GM23338 (cell line): ENCODE measurements at regions not wholly inside any gene's neighbourhood (a gene's known extent, or its start where the extent isn't known, plus 50 kb on each side); places are given as distances from the start of the nearest gene placed in this dataset.

Source experiments
- ATAC-seq: fragments of 200-7000 bp; cut with Tn5 transposase; 3 replicates; pipeline ENCODE4 v1.9.1; 2020
- DNase-seq: peaks from one replicate; pipeline ENCODE4 v3.0.0-alpha.2; 2015; ENCODE audit warnings: low spot score
- H2AFZ ChIP-seq: fragments of 200-600 bp; sonication (generic); 2 replicates; pipeline ENCODE4 v1.8.0; 2016; ENCODE audit warnings: antibody characterized with exemption, mild to moderate bottlenecking, moderate library complexity
- H3F3A ChIP-seq: fragments of 200-600 bp; sonication (generic); replicated peaks from 2 replicates; pipeline ENCODE4 v1.8.0; 2017; ENCODE audit warnings: antibody characterized with exemption, mixed run types, low read depth
- H3K27ac ChIP-seq: fragments of 200-600 bp; sonication (generic); 2 replicates; pipeline ENCODE4 v1.6.1; 2016; ENCODE audit warnings: low read depth
- H3K27me3 ChIP-seq: fragments of 200-600 bp; sonication (generic); 2 replicates; pipeline ENCODE4 v1.8.0; 2016; ENCODE audit warnings: mild to moderate bottlenecking, mixed run types, moderate library complexity; ENCODE audit not compliant: insufficient read depth
- H3K36me3 ChIP-seq: fragments of 200-600 bp; sonication (generic); 2 replicates; pipeline ENCODE4 v1.8.0; 2016; ENCODE audit warnings: mild to moderate bottlenecking; ENCODE audit not compliant: insufficient read depth
- H3K4me1 ChIP-seq: fragments of 200-600 bp; sonication (generic); 2 replicates; pipeline ENCODE4 v1.8.0; 2016; ENCODE audit warnings: mild to moderate bottlenecking, moderate library complexity; ENCODE audit not compliant: insufficient read depth
- H3K4me2 ChIP-seq: fragments of 200-600 bp; sonication (generic); 2 replicates; pipeline ENCODE4 v1.7.1; 2017; ENCODE audit warnings: mixed run types
- H3K4me3 ChIP-seq: fragments of 200-600 bp; sonication (generic); 2 replicates; pipeline ENCODE4 v1.6.1; 2016; ENCODE audit warnings: mixed run types
- H3K79me2 ChIP-seq: fragments of 200-600 bp; sonication (generic); replicated peaks from 2 replicates; pipeline ENCODE4 v1.8.0; 2017; ENCODE audit warnings: mild to moderate bottlenecking; ENCODE audit not compliant: insufficient read depth
- H3K9me2 ChIP-seq: fragments of 200-600 bp; sonication (generic); 2 replicates; pipeline ENCODE4 v1.8.0; 2017; ENCODE audit not compliant: insufficient read depth
- H4K20me1 ChIP-seq: fragments of 200-600 bp; sonication (generic); replicated peaks from 2 replicates; pipeline ENCODE4 v1.8.0; 2017; ENCODE audit warnings: mild to moderate bottlenecking; ENCODE audit not compliant: insufficient read depth
- H3K27ac Mint-ChIP-seq: 2 replicates; pipeline ENCODE4 v1.8.0; 2020; ENCODE audit warnings: inconsistent platforms, mild to moderate bottlenecking, moderate library complexity, mixed read lengths
- H3K27me3 Mint-ChIP-seq: 3 replicates; pipeline ENCODE4 v1.8.0; 2022; ENCODE audit warnings: low read depth, mild to moderate bottlenecking, moderate library complexity, mixed read lengths, inconsistent platforms; ENCODE audit not compliant: insufficient read depth, poor library complexity
- H3K36me3 Mint-ChIP-seq: 3 replicates; pipeline ENCODE4 v1.8.0; 2021; ENCODE audit warnings: low read depth, mild to moderate bottlenecking, inconsistent platforms, moderate library complexity, mixed read lengths
- H3K4me1 Mint-ChIP-seq: 3 replicates; pipeline ENCODE4 v1.8.0; 2020; ENCODE audit warnings: mild to moderate bottlenecking, inconsistent platforms, mixed read lengths
- H3K4me3 Mint-ChIP-seq: 3 replicates; pipeline ENCODE4 v1.8.0; 2021; ENCODE audit warnings: moderate library complexity, mild to moderate bottlenecking, inconsistent platforms, mixed read lengths
- H3K9me3 Mint-ChIP-seq: 3 replicates; pipeline ENCODE4 v1.8.0; 2020; ENCODE audit warnings: moderate library complexity, mild to moderate bottlenecking, inconsistent platforms, mixed read lengths
- CREB1 ChIP-seq: fragments of 250-450 bp; sonication (Bioruptor Pico); IDR thresholded peaks from 2 replicates; pipeline ENCODE4 v1.5.0; 2020; ENCODE audit warnings: low read depth, mild to moderate bottlenecking, moderate library complexity
- CTCF ChIP-seq, 2 experiments: fragments of 200-600 bp in 1 of 2; sonication (generic) in 1 of 2; conservative IDR thresholded peaks; 2 replicates each; pipeline versions ENCODE4 v1.5.1 to v1.6.1; 2016 to 2017; ENCODE audit warnings: antibody characterized with exemption in 2 of 2, low read depth in 2 of 2, mild to moderate bottlenecking in 2 of 2, moderate library complexity in 1 of 2
- ETS1 ChIP-seq: IDR thresholded peaks from 2 replicates; pipeline ENCODE4 v1.6.1; 2016; ENCODE audit warnings: antibody characterized with exemption
- EZH2 ChIP-seq: fragments of 200-600 bp; sonication (generic); IDR thresholded peaks from one replicate; pipeline ENCODE4 v1.8.0; 2017; ENCODE audit warnings: antibody characterized with exemption, mild to moderate bottlenecking, low read depth; ENCODE audit not compliant: unreplicated experiment
- EZH2phosphoT487 ChIP-seq: fragments of 200-600 bp; sonication (generic); IDR thresholded peaks from one replicate; pipeline ENCODE4 v1.8.1; 2018; ENCODE audit warnings: antibody characterized with exemption; ENCODE audit not compliant: unreplicated experiment
- JUNB ChIP-seq: IDR thresholded peaks from one replicate; pipeline ENCODE4 v1.6.1; 2016; ENCODE audit warnings: antibody characterized with exemption; ENCODE audit not compliant: unreplicated experiment
- NANOG ChIP-seq: IDR thresholded peaks from 2 replicates; pipeline ENCODE4 v1.6.1; 2016; ENCODE audit warnings: antibody characterized with exemption, borderline replicate concordance
- POLR2AphosphoS5 ChIP-seq: IDR thresholded peaks from 2 replicates; pipeline ENCODE4 v1.6.1; 2016; ENCODE audit warnings: antibody characterized with exemption, low read depth
- ZNF331 ChIP-seq: fragments of 250-450 bp; sonication (Bioruptor Pico); IDR thresholded peaks from 2 replicates; pipeline ENCODE4 v1.5.0; 2020; ENCODE audit warnings: low read depth, mild to moderate bottlenecking, moderate library complexity
- ZNF462 ChIP-seq: fragments of 250-450 bp; sonication (Bioruptor Pico); IDR thresholded peaks from 2 replicates; pipeline ENCODE4 v1.5.0; 2020; ENCODE audit warnings: mild to moderate bottlenecking, moderate library complexity
- TF ChIP-seq, protein P1 (sequence below): IDR thresholded peaks from one replicate; pipeline ENCODE4 v1.6.1; 2018; ENCODE audit warnings: antibody characterized with exemption; ENCODE audit not compliant: unreplicated experiment

DNA sequence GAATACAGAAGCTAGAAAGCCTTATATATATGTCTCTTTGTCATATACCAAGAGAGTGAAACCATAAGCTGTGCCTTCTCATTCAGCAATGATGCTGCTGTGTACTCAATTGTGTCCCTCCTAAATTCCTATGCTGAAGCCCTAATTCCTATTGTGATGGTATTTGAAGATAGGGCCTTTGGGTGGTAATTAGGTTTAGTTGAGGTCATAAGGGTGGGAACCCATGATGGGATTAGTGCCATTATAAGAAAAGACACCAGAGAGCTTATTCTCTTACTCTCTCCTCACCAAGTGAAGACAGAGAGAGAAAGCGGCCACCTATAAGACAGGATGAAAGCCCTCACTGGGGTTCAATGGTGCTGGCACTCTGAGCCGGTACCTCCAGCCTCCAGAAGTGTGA, 1191.3 kb upstream of the TENM4 start:
- Histone ChIP-seq H3K36me3 (no peaks in the 10 kb centered on the region), H3F3A (no peaks in the 10 kb centered on the region), H3K9me2 (0 out of 2 replicates have a peak, but pooled peaks cover 4% of the 10 kb centered on the region), H4K20me1 (no peaks in the 10 kb centered on the region), H2AFZ (no peak overlapping the region; the same call in 1 of the 2 replicates), H3K27me3 (no peaks in the 10 kb centered on the region), H3K4me1 (peaks cover 11% of the 10 kb centered on the region), H3K4me2 (no peak overlapping the region), H3K79me2 (no peaks in the 10 kb centered on the region), H3K27ac (no peak overlapping the region), H3K4me3 (no peak overlapping the region)
- Mint-ChIP-seq H3K27ac (no peak overlapping the region), H3K9me3 (no peaks in the 10 kb centered on the region), H3K4me3 (no peak overlapping the region), H3K4me1 (peaks cover 15% of the 10 kb centered on the region), H3K36me3 (no peaks in the 10 kb centered on the region), H3K27me3 (peaks cover 1% of the 10 kb centered on the region)
- TF ChIP-seq EZH2, result no peak
- TF ChIP-seq JUNB, result no peak
- no peak for TF ChIP-seq ETS1
- TF ChIP-seq ZNF331, result no peak
- no peak for TF ChIP-seq EZH2phosphoT487
- no peak for TF ChIP-seq POLR2AphosphoS5
- no peak for TF ChIP-seq NANOG
- TF ChIP-seq CTCF (conservative IDR thresholded peaks at IDR 0.05; ENCODE audit: low read depth in 2 of 2), result no peak
- no peak for TF ChIP-seq ZNF462
- TF ChIP-seq, protein P1, sequence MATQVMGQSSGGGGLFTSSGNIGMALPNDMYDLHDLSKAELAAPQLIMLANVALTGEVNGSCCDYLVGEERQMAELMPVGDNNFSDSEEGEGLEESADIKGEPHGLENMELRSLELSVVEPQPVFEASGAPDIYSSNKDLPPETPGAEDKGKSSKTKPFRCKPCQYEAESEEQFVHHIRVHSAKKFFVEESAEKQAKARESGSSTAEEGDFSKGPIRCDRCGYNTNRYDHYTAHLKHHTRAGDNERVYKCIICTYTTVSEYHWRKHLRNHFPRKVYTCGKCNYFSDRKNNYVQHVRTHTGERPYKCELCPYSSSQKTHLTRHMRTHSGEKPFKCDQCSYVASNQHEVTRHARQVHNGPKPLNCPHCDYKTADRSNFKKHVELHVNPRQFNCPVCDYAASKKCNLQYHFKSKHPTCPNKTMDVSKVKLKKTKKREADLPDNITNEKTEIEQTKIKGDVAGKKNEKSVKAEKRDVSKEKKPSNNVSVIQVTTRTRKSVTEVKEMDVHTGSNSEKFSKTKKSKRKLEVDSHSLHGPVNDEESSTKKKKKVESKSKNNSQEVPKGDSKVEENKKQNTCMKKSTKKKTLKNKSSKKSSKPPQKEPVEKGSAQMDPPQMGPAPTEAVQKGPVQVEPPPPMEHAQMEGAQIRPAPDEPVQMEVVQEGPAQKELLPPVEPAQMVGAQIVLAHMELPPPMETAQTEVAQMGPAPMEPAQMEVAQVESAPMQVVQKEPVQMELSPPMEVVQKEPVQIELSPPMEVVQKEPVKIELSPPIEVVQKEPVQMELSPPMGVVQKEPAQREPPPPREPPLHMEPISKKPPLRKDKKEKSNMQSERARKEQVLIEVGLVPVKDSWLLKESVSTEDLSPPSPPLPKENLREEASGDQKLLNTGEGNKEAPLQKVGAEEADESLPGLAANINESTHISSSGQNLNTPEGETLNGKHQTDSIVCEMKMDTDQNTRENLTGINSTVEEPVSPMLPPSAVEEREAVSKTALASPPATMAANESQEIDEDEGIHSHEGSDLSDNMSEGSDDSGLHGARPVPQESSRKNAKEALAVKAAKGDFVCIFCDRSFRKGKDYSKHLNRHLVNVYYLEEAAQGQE, result no peak
- TF ChIP-seq CREB1 (CRISPR knock-in tag), result no peak
- no peak for ATAC-seq
- no peak for DNase-seq
